CD4-positive, alpha-beta T cell treated with Interleukin-15 for 4 hours (primary cell): ENCODE measurements at regions not wholly inside any gene's neighbourhood (a gene's known extent, or its start where the extent isn't known, plus 50 kb on each side); places are given as distances from the start of the nearest gene placed in this dataset.

Experiments
- DNase-seq: peaks from one replicate; pipeline ENCODE4 v3.0.0-alpha.2; 2020; ENCODE audit warnings: low spot score

GRCh38 chr9:14466828-14467227, 152.9 kb upstream of the NFIB start:
- no peak for DNase-seq

- DNase-seq = no peak
Observed at GRCh38 chr9:14466429-14466818, 152.5 kb upstream of the NFIB start.

GRCh38 chr9:14462950-14463349, 149.0 kb upstream of the NFIB start:
- no peak for DNase-seq

GRCh38 chr9:14455243-14455642, 141.3 kb upstream of the NFIB start:
- DNase-seq = no peak

- no peak for DNase-seq
Observed at GRCh38 chr9:14453286-14453685, 139.3 kb upstream of the NFIB start.

- DNase-seq = no peak
Observed at GRCh38 chr9:14452539-14452938, 138.6 kb upstream of the NFIB start.

- DNase-seq = no peak
Observed at GRCh38 chr9:14451949-14452348, 138.0 kb upstream of the NFIB start.

GRCh38 chr9:14447103-14447502, 133.2 kb upstream of the NFIB start:
- no peak for DNase-seq

- DNase-seq = no peak
Observed at GRCh38 chr9:14445946-14446345, 132.0 kb upstream of the NFIB start.

GRCh38 chr9:14442956-14443355, 129.0 kb upstream of the NFIB start:
- DNase-seq = no peak

- DNase-seq = no peak
Observed at GRCh38 chr9:14441976-14442651, 128.2 kb upstream of the NFIB start.

- no peak for DNase-seq
Observed at GRCh38 chr9:14441115-14441514, 127.2 kb upstream of the NFIB start.

- DNase-seq = no peak
Observed at GRCh38 chr9:14440062-14440461, 126.1 kb upstream of the NFIB start.

GRCh38 chr9:14439555-14439954, 125.6 kb upstream of the NFIB start:
- no peak for DNase-seq

GRCh38 chr9:14438232-14439021, 124.5 kb upstream of the NFIB start:
- no peak for DNase-seq

GRCh38 chr9:14437354-14438231, 123.7 kb upstream of the NFIB start:
- DNase-seq = no peak

- no peak for DNase-seq
Observed at GRCh38 chr9:14435871-14436270, 121.9 kb upstream of the NFIB start.

GRCh38 chr9:14434971-14435718, 121.2 kb upstream of the NFIB start:
- DNase-seq = no peak

- DNase-seq = no peak
Observed at GRCh38 chr9:14434158-14434504, 120.2 kb upstream of the NFIB start.

- DNase-seq = no peak
Observed at GRCh38 chr9:14433351-14434157, 119.6 kb upstream of the NFIB start.

GRCh38 chr9:14432666-14433350, 118.9 kb upstream of the NFIB start:
- DNase-seq = no peak
